GM19238 (cell line): ENCODE measurements at regions not wholly inside any gene's neighbourhood (a gene's known extent, or its start where the extent isn't known, plus 50 kb on each side); places are given as distances from the start of the nearest gene placed in this dataset.
"Not testable (repeated sequence)": the region's sequence is repeated elsewhere in the genome, so short reads cannot be mapped to it uniquely, and the experiment has no call there.

Source experiments
- DNase-seq: peaks from one replicate; pipeline ENCODE4 v3.0.0; 2011; ENCODE audit warnings: low spot score; ENCODE audit not compliant: insufficient read length

DNA sequence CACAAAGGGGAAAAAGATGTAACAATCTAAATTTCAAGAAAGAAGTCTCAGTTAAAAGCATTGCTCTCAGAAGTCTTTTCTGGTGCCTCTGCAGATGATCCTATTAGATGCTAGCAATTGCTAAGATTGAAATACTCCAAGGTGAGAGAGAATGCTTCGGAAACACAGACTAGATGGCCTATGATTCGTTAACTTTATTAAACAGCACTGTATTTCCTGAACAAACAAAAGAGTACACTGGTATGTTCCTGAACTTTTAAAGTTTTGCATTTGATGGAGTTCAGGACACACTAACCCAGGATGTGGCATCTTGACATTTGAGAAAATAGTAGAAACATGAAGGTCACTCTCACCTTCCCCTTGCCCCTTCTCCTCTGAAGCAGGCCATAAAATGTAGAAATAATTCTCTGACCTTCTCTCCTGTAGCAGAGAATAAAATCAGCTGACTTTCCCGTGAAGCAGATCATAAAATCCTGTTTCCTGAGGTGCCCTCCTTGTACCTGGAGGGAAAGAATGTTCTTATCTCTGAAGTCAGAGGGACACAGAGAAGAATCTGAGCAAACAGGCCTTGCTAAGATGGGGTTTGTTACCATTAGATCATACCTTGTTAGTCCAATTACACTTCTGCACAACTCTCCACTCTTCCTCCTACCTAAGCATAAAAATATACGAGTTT is 142.9 kb upstream of the USP25 start:
- DNase-seq = no peak

DNA sequence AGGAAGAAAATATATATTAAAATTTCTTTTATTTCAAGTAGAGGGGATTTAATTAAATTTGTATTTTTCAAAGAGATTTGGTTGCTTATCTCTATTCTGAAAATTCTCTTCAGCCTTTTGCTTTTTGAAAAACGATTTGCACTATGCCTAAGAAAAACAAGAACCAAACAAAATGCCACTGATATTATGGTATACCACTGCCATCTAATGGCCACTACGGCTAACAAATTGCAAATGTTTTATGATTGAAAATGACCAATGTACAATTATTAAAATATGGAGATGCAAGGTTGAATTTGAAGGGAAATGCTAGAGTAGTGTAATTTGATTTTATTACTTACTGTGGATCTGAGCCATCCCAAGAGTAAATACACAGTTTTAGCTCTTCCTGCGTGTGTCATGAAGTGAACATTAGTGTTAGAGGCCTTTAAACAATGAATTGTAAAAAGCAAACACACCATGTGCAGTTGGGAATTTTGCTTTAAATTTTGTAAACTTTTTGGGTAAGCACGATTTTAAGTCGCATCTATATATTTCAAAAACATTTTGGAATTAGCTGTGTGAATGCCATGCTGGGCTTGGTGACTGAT is 137.4 kb upstream of the USP25 start:
- no peak for DNase-seq

DNA sequence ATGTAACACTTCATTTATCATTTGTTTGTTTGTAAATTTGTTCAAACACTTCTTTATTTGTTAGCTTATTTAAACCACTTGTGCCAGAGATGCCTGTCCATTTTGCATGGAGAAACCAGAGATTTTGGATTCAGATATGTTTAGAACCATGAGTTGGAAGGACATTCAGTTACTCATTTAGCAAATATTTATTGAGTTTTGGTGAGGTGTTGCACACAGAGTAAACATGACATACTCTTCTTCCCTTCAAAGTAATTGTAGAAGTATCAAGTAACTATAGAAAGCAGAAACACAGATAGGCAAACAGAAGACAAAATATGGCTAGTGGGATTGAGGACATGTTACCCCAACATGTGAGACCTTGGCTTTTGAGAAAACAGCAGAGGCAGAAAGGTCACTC is 136.8 kb upstream of the USP25 start:
- DNase-seq = no peak

DNA sequence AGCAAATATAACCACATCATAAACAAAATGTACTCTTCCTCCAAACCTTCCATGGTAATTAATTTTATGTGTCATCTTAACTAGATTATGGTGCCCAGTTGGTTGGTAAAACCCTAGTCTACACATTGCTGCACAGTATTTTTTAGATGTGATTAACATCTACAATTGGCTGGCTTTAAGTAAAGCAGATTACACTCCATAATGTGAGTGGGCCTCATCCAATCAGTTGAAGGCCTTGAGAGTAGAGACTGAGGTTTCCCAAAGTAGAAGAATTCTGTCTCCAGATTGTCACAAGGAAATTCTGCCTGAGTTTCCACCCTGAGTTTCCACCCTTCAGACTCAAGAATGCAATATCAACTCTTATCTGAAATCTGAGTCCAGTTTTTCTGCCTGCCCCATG is 128.4 kb upstream of the USP25 start:
- DNase-seq = no peak

DNA sequence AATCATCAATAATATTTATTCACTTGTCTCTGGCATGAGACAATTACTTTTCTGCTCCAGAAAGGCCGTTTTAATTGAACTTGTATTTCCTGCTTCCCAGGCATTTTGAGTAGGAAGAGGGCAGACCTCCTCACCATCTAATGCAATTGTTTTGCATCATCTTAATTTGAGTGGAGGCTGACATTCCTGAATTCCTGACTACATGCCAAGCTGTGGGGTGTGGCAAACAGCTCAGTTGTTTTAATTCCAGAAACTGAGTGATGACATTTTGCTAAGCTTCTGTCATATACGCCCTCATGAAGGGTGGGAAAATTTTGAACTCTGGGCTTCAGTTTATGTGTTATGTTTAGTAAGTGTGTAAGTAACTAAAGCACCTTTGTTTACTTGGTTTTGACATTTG is 125.4 kb upstream of the USP25 start:
- DNase-seq = no peak

DNA sequence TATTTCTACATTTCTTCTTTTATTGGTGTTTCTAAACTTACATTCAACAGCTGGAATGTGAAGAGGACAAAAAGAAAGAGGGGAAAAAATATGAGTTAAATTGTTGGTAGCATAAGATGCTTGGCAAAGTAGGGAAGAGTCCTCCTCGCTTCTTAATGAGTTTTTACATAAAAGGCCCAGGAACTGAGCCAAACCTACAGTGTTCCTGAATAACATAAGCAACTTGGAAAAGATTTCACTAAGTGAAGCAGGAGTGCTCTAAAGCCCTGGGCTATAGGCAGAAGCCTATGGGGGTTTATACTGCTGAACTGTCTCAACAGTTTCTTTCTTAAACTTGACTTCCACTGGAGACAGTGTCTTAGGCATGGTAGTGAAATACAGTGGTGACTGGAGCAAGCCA is 115.0 kb upstream of the USP25 start:
- DNase-seq = no peak

- no peak for DNase-seq
Measured at GRCh38 chr21:15616864-15617574, 112.8 kb upstream of the USP25 start.

- DNase-seq = no peak
Measured at GRCh38 chr21:15617964-15618363, 111.8 kb upstream of the USP25 start.

GRCh38 chr21:15620892-15621291 is 108.9 kb upstream of the USP25 start:
- no peak for DNase-seq

DNA sequence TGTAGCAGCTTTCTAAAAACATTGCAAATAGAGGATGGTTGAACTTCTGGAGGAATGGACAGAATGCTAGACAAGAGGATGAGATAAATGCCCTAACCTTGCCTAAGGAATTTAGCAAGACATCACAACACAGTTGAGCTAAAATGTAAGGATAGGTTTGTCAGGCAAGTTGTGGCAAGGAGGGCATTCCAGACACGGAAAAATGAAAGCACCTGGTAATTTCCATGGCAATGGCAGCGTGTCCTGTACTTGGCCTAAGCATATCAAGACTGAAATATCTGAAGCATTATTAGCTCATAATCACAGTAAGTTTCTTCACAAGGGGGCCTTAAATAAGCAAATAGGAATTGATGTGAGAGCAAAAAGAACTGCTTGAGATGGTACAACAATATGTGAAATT is 105.1 kb upstream of the USP25 start:
- DNase-seq = no peak

- DNase-seq = no peak
Measured at GRCh38 chr21:15625363-15625762, 104.4 kb upstream of the USP25 start.

GRCh38 chr21:15626031-15626430 is 103.8 kb upstream of the USP25 start:
- no peak for DNase-seq

DNA sequence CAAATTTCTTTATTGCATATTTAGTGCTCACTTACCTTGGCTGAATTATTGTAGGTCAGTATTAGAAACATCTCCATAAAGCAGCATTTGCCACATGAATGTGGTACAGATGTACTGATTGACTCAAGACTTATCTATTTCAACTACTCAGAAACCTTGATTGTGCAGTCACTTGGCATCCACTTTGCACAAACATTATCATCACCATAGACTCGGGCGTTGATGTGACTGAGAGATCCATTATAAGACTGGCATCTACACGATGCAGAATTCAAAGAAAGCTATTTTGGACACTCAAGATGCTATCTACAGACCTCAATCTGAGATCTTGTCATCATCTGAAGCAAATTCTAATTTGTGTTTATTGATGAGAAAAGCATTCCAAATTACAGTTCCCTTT is 102.8 kb upstream of the USP25 start:
- DNase-seq = no peak

DNA sequence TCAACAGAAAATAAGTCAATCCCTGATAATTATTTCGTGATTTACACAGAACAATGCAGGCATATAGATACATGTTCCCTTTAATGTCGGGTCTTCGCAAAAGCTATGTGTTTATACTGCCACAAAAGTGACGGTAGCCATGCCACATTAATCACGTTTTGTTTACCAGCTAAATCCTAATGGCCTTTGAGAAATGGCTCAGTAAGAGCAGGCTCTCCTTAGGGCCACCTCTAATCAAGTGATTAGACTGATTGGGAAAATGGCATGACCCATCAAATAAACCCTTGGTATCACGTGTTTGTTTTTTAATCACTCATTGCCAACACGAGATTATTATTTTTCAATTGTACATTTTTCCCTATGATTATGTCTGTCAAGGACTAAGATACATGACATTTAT is 102.0 kb upstream of the USP25 start:
- no peak for DNase-seq

- DNase-seq = no peak
Measured at GRCh38 chr21:15631342-15631741, 98.4 kb upstream of the USP25 start.

DNA sequence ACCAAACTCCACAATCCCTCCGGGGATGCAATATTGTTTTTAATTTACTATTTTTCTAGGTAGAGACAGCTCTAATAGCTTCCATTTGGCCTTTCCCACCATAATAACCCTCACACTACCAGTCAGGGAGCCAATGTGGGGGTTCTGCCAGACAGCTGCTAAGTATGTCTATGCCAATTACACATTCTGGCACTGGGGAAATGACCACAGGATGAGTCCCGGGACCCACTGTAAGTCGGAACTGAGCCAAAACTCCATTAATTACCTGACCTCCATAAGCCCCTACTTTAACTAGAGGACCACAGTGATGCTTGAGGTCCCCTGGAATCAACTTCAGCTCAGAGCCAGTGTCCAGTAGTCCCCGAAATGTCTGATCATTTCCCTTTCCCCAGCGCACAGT is 95.2 kb upstream of the USP25 start:
- DNase-seq = not testable (repeated sequence)

DNA sequence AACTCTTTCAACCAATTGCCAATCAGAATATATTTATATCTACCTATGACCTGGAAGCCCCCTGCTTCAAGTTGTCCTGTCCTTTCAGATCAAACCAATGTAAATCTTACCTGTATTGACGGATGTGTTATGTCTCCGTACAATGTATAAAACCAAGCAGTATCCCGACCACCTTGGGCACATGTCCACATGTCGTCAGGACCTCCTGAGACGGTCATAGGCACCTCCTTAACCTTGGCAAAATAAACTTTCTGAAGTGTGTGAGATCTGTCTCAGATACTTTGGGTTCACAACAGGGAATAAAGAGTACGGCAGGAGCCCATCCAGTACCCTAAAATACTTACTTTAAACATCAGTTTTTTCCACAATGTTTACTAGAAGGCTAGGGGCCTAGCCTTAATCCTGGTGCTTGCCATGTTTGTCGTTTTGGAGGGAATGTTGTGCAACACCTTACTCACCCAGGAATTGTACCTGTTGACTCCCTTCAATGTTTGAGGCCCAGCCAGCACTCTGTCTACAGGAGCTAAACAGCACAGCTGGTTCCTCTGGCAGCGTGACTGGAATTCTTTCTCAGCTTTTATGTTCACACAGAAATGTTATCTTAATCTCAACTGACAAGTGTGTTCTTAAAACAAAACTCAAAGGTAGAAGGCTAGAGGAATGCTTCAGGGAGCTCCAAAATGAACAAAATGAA is 90.8 kb upstream of the USP25 start:
- no peak for DNase-seq

GRCh38 chr21:15640113-15640512 is 89.7 kb upstream of the USP25 start:
- DNase-seq = not testable (repeated sequence)

DNA sequence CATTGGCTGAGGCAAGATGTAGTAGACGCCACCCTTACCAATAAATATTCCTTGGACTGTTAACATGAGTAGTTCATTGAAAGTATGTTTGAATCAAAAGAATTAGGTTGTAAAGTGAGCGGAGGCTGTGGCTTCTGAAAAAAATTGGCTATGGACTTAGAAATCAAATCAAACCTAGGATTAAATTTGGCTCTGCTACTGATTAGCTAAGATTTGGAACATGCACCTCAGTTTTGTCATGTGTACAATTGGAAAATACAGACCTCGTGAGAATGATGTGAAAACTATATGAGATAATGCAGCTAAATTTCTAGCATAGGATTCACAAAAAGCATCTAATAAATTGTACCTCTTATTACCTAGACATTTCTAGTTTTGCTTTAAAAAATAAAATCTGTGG is 85.3 kb upstream of the USP25 start:
- no peak for DNase-seq

GRCh38 chr21:15645830-15646229 is 84.0 kb upstream of the USP25 start:
- DNase-seq = no peak

- no peak for DNase-seq
Measured at GRCh38 chr21:15650735-15651134, 79.0 kb upstream of the USP25 start.

DNA sequence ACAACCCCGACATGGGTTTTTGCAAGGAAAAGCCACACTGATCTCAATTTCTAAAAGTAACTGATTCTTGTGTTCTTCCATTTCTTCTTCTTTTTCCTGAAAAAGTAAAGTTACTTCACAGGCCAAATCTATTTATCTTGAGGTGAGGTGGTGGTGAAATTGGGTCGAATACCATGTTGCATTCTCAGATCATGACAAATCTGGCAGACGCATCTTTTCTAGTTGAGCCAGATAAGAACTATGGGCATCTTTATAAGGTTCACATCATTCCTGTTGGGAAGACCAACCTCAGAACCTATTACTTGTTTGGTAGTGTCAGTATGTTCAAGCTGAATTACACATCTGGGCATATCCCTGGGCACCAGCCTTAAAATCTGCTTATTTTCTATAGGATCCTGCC is 78.6 kb upstream of the USP25 start:
- no peak for DNase-seq
